ENCODE measurements at regions not wholly inside any gene's neighbourhood (a gene's known extent, or its start where the extent isn't known, plus 50 kb on each side); places are given as distances from the start of the nearest gene placed in this dataset.

GRCh38 chr6:105786449-105786848 is 299.7 kb upstream of the PRDM1 start:
- ATAC-seq: no peak
- TF ChIP-seq TCF4 (CRISPR knock-in tag; IDR thresholded peaks at IDR 0.05; ENCODE audit: borderline replicate concordance): no peak
- no peak for TF ChIP-seq GLIS3 (CRISPR knock-in tag; IDR thresholded peaks at IDR 0.05)
- TF ChIP-seq ISL1 (CRISPR knock-in tag; IDR thresholded peaks at IDR 0.05): no peak
- no peak for TF ChIP-seq OSR1 (CRISPR knock-in tag; IDR thresholded peaks at IDR 0.05)
- no peak for TF ChIP-seq ARNTL (CRISPR knock-in tag; IDR thresholded peaks at IDR 0.05; ENCODE audit: borderline replicate concordance, low read depth)
- no peak for TF ChIP-seq CREB5 (CRISPR knock-in tag; IDR thresholded peaks at IDR 0.05; ENCODE audit: low read depth)
- no peak for TF ChIP-seq ZNF8 (CRISPR knock-in tag; IDR thresholded peaks at IDR 0.05)
- TF ChIP-seq ESRRG (CRISPR knock-in tag; IDR thresholded peaks at IDR 0.05): no peak
- no peak for TF ChIP-seq TOX (CRISPR knock-in tag; IDR thresholded peaks at IDR 0.05; ENCODE audit: borderline replicate concordance)
- no peak for TF ChIP-seq RARB (CRISPR knock-in tag; IDR thresholded peaks at IDR 0.05)
- TF ChIP-seq POU6F1 (CRISPR knock-in tag; IDR thresholded peaks at IDR 0.05; ENCODE audit: borderline replicate concordance, low read depth): no peak
- no peak for TF ChIP-seq PATZ1 (CRISPR knock-in tag; IDR thresholded peaks at IDR 0.05; ENCODE audit: borderline replicate concordance)
- TF ChIP-seq SNAI2 (CRISPR knock-in tag; IDR thresholded peaks at IDR 0.05): no peak

GRCh38 chr6:105785066-105785811 is 300.9 kb upstream of the PRDM1 start:
- TF ChIP-seq PATZ1 (CRISPR knock-in tag; IDR thresholded peaks at IDR 0.05; ENCODE audit: borderline replicate concordance) (no peak), GLIS3 (CRISPR knock-in tag; IDR thresholded peaks at IDR 0.05) (no peak), OSR1 (CRISPR knock-in tag; IDR thresholded peaks at IDR 0.05) (no peak), RARB (CRISPR knock-in tag; IDR thresholded peaks at IDR 0.05) (no peak), ZFP30 (CRISPR knock-in tag; IDR thresholded peaks at IDR 0.05) (no peak), TSHZ2 (CRISPR knock-in tag; IDR thresholded peaks at IDR 0.05) (no peak), ZFP3 (CRISPR knock-in tag; IDR thresholded peaks at IDR 0.05) (no peak), ZNF70 (CRISPR knock-in tag; IDR thresholded peaks at IDR 0.05) (no peak), ARNTL (CRISPR knock-in tag; IDR thresholded peaks at IDR 0.05; ENCODE audit: borderline replicate concordance, low read depth) (no peak), PPARA (CRISPR knock-in tag; IDR thresholded peaks at IDR 0.05; ENCODE audit: borderline replicate concordance) (no peak)

GRCh38 chr6:105784179-105784578 is 302.0 kb upstream of the PRDM1 start:
- TF ChIP-seq RARB (CRISPR knock-in tag; IDR thresholded peaks at IDR 0.05) (no peak), ARNTL (CRISPR knock-in tag; IDR thresholded peaks at IDR 0.05; ENCODE audit: borderline replicate concordance, low read depth) (no peak)
- ATAC-seq: no peak

More at GRCh38 chr6:105785066-105785811, 300.9 kb upstream of the PRDM1 start:
- ATAC-seq: no peak

All from SK-N-SH treated with all-trans-retinoic acid at 6 μM for 48 hours (cell line).